ENCODE measurements at regions not wholly inside any gene's neighbourhood (a gene's known extent, or its start where the extent isn't known, plus 50 kb on each side); places are given as distances from the start of the nearest gene placed in this dataset.
A peak's percentile ranks its signal among the peaks of the same experiment; 100 is the strongest.

DNA sequence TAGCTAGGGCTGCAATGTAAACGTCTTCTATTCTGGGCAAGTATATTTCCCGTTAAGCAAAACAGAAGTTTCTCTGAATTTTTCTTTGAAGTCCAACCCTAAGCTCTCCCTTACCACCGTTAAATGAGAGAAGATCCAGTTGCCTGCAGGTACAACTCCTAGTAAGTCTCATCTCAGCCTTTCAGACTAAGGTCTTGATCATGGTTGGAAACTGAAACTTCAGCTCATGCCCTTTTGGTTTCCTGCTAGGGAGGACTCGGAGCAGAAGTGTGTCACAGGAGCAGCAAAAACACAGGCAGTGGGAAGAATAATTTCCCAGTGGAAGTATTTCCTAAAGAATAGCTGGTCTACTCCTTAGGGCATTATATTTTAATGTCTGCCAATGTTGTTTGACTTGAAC lies 717.9 kb downstream of the PRELID2 start:
- TF ChIP-seq, protein P1, sequence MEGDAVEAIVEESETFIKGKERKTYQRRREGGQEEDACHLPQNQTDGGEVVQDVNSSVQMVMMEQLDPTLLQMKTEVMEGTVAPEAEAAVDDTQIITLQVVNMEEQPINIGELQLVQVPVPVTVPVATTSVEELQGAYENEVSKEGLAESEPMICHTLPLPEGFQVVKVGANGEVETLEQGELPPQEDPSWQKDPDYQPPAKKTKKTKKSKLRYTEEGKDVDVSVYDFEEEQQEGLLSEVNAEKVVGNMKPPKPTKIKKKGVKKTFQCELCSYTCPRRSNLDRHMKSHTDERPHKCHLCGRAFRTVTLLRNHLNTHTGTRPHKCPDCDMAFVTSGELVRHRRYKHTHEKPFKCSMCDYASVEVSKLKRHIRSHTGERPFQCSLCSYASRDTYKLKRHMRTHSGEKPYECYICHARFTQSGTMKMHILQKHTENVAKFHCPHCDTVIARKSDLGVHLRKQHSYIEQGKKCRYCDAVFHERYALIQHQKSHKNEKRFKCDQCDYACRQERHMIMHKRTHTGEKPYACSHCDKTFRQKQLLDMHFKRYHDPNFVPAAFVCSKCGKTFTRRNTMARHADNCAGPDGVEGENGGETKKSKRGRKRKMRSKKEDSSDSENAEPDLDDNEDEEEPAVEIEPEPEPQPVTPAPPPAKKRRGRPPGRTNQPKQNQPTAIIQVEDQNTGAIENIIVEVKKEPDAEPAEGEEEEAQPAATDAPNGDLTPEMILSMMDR (conservative IDR thresholded peaks at IDR 0.05; ENCODE audit: low read depth, low read length), result no peak
- H3K4me3 ChIP-seq (ENCODE audit: low read depth, low read length), result no peak overlapping the region
- no peak for DNase-seq (ENCODE audit: low read depth)

GRCh38 chr5:145111420-145111819 lies 723.7 kb downstream of the PRELID2 start:
- no peak for DNase-seq (ENCODE audit: low read depth)
- TF ChIP-seq, protein P1 (conservative IDR thresholded peaks at IDR 0.05; ENCODE audit: low read depth, low read length), result no peak

DNA sequence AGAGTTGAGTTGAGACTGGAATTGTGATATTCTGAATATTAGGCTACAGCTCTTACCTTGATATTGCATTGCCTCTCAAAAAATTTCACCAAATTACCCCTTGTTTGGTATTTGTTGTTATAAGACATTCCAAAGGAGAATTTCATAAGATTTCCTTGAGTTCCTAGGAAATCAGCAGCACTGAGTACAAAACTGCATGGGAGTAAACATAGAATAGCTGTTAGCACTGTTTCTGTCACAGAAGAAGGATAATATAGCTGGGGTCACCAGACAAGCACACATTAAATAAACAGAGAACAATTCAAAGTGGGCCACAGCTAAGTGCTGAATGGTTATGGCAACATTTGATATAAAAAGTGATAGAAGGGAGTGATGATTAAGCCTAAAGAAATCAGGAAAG lies 724.3 kb downstream of the PRELID2 start:
- H3K4me3 ChIP-seq (ENCODE audit: low read depth, low read length), result no peak overlapping the region
- TF ChIP-seq, protein P1 (conservative IDR thresholded peaks at IDR 0.05; ENCODE audit: low read depth, low read length), result no peak
- DNase-seq (ENCODE audit: low read depth), result no peak

More at GRCh38 chr5:145111420-145111819, 723.7 kb downstream of the PRELID2 start:
- H3K4me3 ChIP-seq (ENCODE audit: low read depth, low read length), result no peak overlapping the region

- DNase-seq (ENCODE audit: low read depth), result no peak
- TF ChIP-seq, protein P1 (conservative IDR thresholded peaks at IDR 0.05; ENCODE audit: low read depth, low read length), result no peak
- no peak overlapping the region for H3K4me3 ChIP-seq (ENCODE audit: low read depth, low read length)
Observed at GRCh38 chr5:145110181-145110580, 725.0 kb downstream of the PRELID2 start.

GRCh38 chr5:145105384-145105783 lies 729.8 kb downstream of the PRELID2 start:
- no peak for DNase-seq (ENCODE audit: low read depth)
- TF ChIP-seq, protein P1 (conservative IDR thresholded peaks at IDR 0.05; ENCODE audit: low read depth, low read length), result no peak

GRCh38 chr5:145104106-145104505 lies 731.0 kb downstream of the PRELID2 start:
- DNase-seq (ENCODE audit: low read depth), result no peak
- TF ChIP-seq, protein P1 (conservative IDR thresholded peaks at IDR 0.05; ENCODE audit: low read depth, low read length), result no peak
- no peak overlapping the region for H3K4me3 ChIP-seq (ENCODE audit: low read depth, low read length)

More at GRCh38 chr5:145105384-145105783, 729.8 kb downstream of the PRELID2 start:
- no peak overlapping the region for H3K4me3 ChIP-seq (ENCODE audit: low read depth, low read length)

- TF ChIP-seq, protein P1 (conservative IDR thresholded peaks at IDR 0.05; ENCODE audit: low read depth, low read length), result peak; percentile 82
- no peak for DNase-seq (ENCODE audit: low read depth)
- H3K4me3 ChIP-seq (ENCODE audit: low read depth, low read length), result no peak overlapping the region
Observed at GRCh38 chr5:145101246-145101645, 733.9 kb downstream of the PRELID2 start.
